IPS-NIHi7 (cell line): ENCODE measurements at regions not wholly inside any gene's neighbourhood (a gene's known extent, or its start where the extent isn't known, plus 50 kb on each side); places are given as distances from the start of the nearest gene placed in this dataset.
A peak's percentile ranks its signal among the peaks of the same experiment; 100 is the strongest.

ENCODE experiments used
- DNase-seq: peaks from one replicate; pipeline ENCODE4 v3.0.0; 2012; ENCODE audit warnings: mixed read lengths; ENCODE audit errors: extremely low spot score

DNA sequence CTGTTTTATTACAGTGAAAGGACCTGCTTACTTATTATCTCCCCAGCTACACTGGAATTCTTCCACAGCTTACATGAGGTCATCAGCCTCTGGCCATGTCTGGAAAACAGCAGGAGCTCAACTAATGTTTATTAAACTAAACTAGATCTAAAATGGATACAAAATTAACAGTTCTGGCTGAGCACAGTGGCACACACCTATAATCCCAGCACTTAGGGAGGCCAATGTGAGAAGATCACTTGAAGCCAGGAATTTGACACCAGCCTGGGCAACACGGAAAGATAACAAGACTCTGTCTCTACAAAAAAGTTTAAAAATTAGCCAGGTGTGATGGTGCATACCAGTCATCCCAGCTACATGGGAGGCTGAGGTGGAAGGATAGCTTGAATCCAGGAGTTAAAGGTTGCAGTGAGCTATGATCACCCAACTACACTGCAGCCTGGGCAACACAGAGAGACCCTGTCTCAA, 220.8 kb upstream of the MARCKS start:
- DNase-seq, result no peak

- no peak for DNase-seq
Observed at GRCh38 chr6:113640051-113640450, 217.1 kb upstream of the MARCKS start.

DNA sequence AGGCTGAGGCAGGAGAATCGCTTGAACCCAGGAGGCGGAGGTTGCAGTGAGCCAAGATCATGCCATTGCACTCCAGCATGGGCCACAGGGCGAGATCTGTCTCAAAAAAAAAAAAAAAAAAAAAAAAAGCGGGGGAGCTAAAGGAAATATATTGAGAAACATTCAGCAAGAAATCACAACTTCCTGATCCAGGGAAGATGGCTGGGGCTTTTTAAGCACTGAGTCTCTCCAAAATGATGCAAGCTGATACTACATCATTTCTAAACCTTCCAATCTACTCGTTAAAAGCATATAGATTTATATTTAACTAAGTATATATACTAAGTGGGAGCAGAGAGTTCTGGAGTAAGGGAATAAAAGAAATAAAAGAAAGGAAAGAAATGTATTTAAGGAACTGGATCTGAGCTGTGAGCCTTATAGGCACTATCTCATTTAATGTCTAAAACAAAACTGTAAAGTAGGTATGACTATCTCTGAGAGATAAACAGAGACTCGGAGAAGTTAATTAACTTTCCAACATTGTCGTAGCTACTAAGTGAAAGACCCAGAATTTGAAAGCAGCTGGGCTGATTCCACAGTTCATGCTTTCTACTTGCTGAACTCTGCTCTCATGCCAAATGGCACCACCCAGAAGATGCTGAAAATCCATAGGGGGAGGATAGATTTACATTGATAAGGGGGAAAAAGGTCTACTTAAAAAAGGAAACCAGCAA, 215.0 kb upstream of the MARCKS start:
- DNase-seq, result no peak

DNA sequence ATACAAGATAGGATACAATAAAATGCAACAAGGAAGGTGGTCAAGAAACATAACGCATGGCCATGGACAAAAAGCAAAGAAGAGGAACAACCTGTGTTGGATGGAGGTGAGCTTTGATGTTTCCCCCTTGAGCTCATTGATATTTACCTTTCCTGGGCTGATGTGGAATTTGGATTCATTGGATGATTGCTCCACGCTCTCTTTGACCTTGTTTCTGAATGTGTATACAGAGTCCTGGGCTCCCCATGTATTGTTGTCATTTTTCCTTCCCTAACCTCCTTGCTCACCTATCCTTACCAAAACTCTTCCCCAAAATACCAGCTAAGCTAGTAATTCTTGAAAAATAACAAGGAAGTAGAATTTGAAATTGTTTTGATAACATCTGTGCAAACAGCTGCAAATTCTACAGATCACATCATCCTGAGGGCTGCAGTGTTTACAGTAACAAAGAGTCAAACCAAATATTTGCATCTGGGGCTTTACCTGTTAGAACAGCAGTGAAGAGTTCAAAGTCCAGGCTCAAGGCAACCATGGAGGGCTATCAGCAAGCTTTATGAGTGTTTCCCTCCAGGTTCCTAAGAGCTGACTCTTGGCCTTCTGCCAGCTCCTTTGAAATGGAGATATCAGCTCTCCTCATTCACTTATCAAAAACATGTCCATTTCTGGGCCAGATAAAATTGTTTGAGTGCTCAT, 214.3 kb upstream of the MARCKS start:
- peak; percentile 28 for DNase-seq

- DNase-seq, result no peak
Observed at GRCh38 chr6:113643407-113643770, 213.8 kb upstream of the MARCKS start.

GRCh38 chr6:113644861-113645575, 212.1 kb upstream of the MARCKS start:
- no peak for DNase-seq

DNA sequence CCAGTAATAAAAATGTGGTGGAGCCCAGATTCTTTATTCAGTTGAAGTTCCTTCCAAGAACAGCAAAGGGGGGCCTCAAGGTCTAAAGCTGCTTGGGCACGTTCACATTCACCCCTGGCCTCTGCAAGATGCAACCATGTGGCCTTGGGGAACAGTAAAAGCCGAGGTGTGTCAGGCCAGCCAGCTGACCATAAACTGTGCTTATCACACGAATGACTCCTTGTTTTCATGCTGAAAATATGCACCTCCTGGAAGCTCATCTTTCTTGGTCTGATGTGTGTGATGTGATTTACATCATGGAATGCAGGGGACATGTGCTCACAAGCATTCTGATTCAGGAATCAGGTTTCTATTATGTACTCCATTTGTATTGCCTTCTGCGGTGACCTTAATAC, 211.6 kb upstream of the MARCKS start:
- DNase-seq, result no peak

DNA sequence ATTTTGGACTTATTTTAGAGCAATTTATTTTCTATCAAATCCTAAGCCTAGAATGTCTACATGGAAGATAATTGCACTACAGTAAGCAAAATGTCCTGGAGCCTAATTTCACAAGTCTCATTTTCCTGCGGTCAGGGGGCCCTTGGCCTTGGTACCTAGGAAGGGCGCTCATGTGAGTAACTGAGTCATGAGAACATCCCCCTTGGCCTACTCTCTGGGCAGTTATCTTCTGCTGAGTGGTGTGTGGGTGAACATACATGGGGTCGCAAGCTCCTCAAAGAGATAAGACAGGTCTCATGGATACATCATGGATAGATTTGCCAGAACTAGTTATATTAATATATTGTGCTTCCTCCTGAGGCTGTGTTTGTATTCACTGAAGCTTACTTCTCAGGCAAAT, 211.2 kb upstream of the MARCKS start:
- no peak for DNase-seq

DNA sequence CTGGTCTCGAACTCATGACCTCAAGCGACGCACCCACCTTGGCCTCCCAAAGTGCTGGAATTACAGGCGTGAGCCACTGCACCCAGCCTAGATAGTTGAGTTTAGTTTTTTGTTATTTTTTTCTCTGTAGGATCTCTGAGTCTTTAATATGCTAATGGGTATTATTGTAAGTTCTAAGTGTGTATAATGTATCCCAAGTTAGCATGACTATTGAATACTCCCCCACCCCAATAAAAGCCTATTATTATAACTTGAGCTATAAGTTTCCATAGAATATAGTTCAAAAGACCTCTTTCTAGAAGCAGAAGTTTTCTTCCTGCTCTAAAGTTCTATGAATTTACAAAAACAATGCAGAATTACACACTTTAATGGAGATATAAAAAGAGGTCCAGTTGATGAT, 210.4 kb upstream of the MARCKS start:
- no peak for DNase-seq

GRCh38 chr6:113647143-113647889, 209.8 kb upstream of the MARCKS start:
- DNase-seq, result no peak

GRCh38 chr6:113648698-113649097, 208.4 kb upstream of the MARCKS start:
- no peak for DNase-seq

GRCh38 chr6:113649276-113649675, 207.9 kb upstream of the MARCKS start:
- DNase-seq, result no peak

GRCh38 chr6:113649880-113650609, 207.1 kb upstream of the MARCKS start:
- no peak for DNase-seq

DNA sequence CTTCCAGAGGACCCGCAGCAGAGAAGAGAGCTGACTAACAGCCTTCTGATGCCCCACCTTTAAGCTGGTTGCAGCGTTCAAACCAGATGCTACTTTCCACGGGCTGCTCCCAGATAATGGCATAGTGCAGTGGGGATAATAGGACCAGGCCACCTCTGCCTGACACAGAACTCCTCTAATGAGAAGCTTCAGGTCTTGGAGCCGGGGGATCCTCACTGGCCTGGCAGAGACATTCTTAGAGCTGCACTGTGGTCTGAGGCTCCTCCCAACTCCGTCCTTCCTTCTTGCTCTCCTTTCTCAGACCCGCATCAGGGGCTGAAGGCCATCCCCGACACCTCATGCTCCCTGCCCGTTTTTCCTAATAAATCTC, 206.6 kb upstream of the MARCKS start:
- DNase-seq, result no peak

GRCh38 chr6:113651120-113651519, 206.0 kb upstream of the MARCKS start:
- no peak for DNase-seq

DNA sequence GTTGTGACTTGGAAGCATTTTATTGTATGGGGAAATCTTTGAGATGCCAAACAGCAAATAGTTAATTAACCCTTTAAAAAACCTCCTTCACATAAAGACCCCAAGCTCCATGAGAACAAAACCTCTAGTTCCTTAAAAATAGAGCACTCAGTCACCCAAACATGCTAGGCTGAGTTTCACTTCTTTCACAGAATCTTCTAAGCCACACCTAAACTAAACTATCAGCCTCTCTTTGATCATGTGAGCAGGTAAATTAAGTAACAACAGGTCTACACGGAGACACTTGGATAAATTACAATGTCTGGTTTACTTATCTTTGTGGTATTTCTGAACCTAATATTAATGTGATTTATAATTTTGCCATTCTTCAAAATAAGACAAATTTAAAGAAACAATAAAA, 205.2 kb upstream of the MARCKS start:
- DNase-seq, result no peak

DNA sequence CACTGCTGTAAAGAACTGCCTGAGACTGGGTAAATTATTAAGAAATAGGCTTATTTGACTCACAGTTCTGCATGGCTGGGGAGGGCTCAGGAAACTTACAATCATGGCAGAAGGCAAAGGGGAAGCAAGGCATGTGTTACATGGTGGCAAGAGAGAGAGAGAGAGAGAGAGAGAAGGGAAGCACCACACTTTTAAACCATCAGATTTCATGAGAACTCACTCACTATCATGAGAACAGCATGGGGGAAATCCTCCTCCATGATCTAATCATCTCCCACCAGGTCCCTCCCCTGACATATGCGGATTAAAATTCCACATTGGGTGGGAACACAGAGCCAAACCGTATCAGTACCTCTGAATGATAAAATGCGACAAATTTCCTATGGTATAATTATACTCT, 203.9 kb upstream of the MARCKS start:
- no peak for DNase-seq

DNA sequence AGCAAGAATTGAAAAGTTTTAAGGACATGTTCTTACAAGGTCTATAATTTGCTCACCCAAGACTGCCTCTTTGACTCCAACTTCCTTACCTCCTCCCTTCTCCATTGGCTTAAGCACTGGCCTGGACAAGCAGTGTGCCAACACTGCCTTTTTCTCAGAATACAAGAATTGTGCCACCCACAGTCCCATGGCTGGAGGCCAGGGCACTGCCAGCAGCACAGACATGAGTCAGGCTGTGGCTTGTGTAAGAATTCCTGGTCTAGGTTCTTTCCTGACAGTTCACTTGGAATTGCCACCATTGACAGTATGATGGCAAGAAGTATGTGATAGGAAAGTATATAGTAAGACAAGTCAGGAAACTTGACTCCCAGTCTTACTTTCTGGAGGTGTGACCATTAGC, 202.7 kb upstream of the MARCKS start:
- DNase-seq, result no peak

GRCh38 chr6:113655761-113656160, 201.4 kb upstream of the MARCKS start:
- no peak for DNase-seq

- no peak for DNase-seq
Observed at GRCh38 chr6:113659762-113660404, 197.3 kb upstream of the MARCKS start.

GRCh38 chr6:113660819-113661218, 196.3 kb upstream of the MARCKS start:
- no peak for DNase-seq
